ENCODE measurements at regions not wholly inside any gene's neighbourhood (a gene's known extent, or its start where the extent isn't known, plus 50 kb on each side); places are given as distances from the start of the nearest gene placed in this dataset.

- TF ChIP-seq EZH2 (IDR thresholded peaks at IDR 0.05) (no peak), POLR2AphosphoS5 (IDR thresholded peaks at IDR 0.05; ENCODE audit: borderline replicate concordance, low read depth, low read length) (no peak)
Observed at GRCh38 chr15:98384328-98385029, 263.9 kb upstream of the IGF1R start.
